ENCODE measurements at regions not wholly inside any gene's neighbourhood (a gene's known extent, or its start where the extent isn't known, plus 50 kb on each side); places are given as distances from the start of the nearest gene placed in this dataset.

DNA sequence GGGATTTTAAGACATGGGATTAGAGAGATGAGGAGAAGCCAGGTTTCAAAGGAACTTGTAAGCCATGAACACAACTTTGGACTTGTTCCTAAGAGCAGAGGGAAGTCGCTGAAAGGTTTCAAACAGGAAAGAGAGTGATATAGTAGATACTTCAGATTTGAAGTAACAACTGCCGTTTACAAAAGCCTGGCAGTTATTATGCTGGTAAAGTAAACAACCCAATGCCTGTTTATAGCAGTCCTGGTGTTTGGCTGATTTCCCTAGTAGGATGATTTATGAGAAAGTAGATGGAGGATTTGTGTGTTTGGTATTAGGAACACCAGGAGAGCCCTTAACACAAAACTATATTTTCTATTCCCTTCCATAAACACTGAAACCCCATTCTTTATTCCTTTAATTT is 285.7 kb downstream of the RMST start:
- no peaks in the 10 kb centered on the region for H3K9me3 ChIP-seq (ENCODE audit: control insufficient read depth, low read length, poor library complexity, severe bottlenecking)
- H3K27me3 Mint-ChIP-seq, result no peaks in the 10 kb centered on the region
- no peaks in the 10 kb centered on the region for H3K4me1 Mint-ChIP-seq
- H3K4me3 Mint-ChIP-seq, result no peak overlapping the region
- no peaks in the 10 kb centered on the region for H3K36me3 Mint-ChIP-seq (ENCODE audit: low read depth)
- no peak overlapping the region for H3K27ac Mint-ChIP-seq
- DNase-seq (no peak), ATAC-seq (no peak)

DNA sequence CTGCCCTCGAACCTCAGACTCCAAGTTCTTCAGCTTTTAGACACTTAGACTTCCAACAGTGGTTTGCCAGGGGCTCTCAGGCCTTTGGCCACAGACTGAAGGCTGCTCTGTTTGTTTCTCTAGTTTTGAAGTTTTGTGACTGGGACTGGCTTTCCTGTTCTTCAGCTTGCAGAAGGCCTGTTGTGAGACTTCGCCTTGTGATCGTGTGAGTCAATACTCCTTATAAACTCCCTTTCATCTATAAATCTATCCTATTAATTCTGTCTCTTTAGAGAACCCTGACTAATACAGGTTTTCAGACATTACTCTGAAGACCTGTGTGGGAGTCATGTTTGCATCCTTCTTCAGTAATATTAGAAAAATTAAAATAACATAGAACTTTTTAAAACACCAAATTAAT is 289.1 kb downstream of the RMST start:
- Mint-ChIP-seq H3K27me3 (no peaks in the 10 kb centered on the region), H3K4me3 (no peak overlapping the region), H3K4me1 (no peaks in the 10 kb centered on the region)

GRCh38 chr12:97752129-97752528 is 289.5 kb downstream of the RMST start:
- no peaks in the 10 kb centered on the region for H3K36me3 Mint-ChIP-seq (ENCODE audit: low read depth)
- ATAC-seq, result no peak
- no peak overlapping the region for H3K4me3 Mint-ChIP-seq
- H3K27me3 Mint-ChIP-seq, result no peaks in the 10 kb centered on the region
- no peaks in the 10 kb centered on the region for H3K4me1 Mint-ChIP-seq
- no peak overlapping the region for H3K27ac Mint-ChIP-seq
- H3K9me3 ChIP-seq (ENCODE audit: control insufficient read depth, low read length, poor library complexity, severe bottlenecking), result no peaks in the 10 kb centered on the region
- DNase-seq, result no peak

More for the DNA sequence above, 289.1 kb downstream of the RMST start:
- ATAC-seq (no peak), DNase-seq (no peak)
- H3K36me3 Mint-ChIP-seq (ENCODE audit: low read depth), result no peaks in the 10 kb centered on the region
- H3K27ac Mint-ChIP-seq, result no peak overlapping the region
- no peaks in the 10 kb centered on the region for H3K9me3 ChIP-seq (ENCODE audit: control insufficient read depth, low read length, poor library complexity, severe bottlenecking)

GRCh38 chr12:97753332-97753731 is 290.7 kb downstream of the RMST start:
- Mint-ChIP-seq H3K27me3 (no peaks in the 10 kb centered on the region), H3K4me1 (no peaks in the 10 kb centered on the region), H3K36me3 (ENCODE audit: low read depth) (no peaks in the 10 kb centered on the region), H3K27ac (no peak overlapping the region), H3K4me3 (no peak overlapping the region)
- DNase-seq, result no peak
- H3K9me3 ChIP-seq (ENCODE audit: control insufficient read depth, low read length, poor library complexity, severe bottlenecking), result no peaks in the 10 kb centered on the region
- no peak for ATAC-seq

DNA sequence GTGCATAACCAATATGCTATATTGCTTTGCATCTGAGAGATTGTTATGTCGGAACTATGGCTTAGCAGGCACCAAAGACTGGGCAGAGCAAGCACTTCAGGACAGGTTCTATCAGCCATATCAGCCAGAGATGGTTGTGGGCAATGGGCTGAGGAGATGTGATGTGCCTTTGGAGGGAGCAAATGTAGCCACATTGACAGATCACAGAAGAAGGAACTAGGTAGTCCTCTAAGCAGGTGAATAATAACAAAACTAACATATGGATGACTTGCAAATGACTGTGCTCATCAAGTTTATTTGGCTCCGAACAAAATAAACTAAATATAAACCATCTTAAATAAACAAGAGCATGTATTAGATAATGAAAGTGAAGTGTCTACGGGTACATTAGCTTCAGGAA is 291.7 kb downstream of the RMST start:
- DNase-seq, result no peak
- Mint-ChIP-seq H3K27ac (no peak overlapping the region), H3K36me3 (ENCODE audit: low read depth) (no peaks in the 10 kb centered on the region), H3K4me3 (no peak overlapping the region), H3K4me1 (no peaks in the 10 kb centered on the region), H3K27me3 (no peaks in the 10 kb centered on the region)
- no peaks in the 10 kb centered on the region for H3K9me3 ChIP-seq (ENCODE audit: control insufficient read depth, low read length, poor library complexity, severe bottlenecking)
- ATAC-seq, result no peak

- no peaks in the 10 kb centered on the region for H3K27me3 Mint-ChIP-seq
- no peak for ATAC-seq
- no peaks in the 10 kb centered on the region for H3K4me1 Mint-ChIP-seq
- no peak overlapping the region for H3K27ac Mint-ChIP-seq
- no peaks in the 10 kb centered on the region for H3K36me3 Mint-ChIP-seq (ENCODE audit: low read depth)
- H3K4me3 Mint-ChIP-seq, result no peak overlapping the region
- DNase-seq, result no peak
- H3K9me3 ChIP-seq (ENCODE audit: control insufficient read depth, low read length, poor library complexity, severe bottlenecking), result no peaks in the 10 kb centered on the region
Measured at GRCh38 chr12:97756066-97756666, 293.6 kb downstream of the RMST start.

DNA sequence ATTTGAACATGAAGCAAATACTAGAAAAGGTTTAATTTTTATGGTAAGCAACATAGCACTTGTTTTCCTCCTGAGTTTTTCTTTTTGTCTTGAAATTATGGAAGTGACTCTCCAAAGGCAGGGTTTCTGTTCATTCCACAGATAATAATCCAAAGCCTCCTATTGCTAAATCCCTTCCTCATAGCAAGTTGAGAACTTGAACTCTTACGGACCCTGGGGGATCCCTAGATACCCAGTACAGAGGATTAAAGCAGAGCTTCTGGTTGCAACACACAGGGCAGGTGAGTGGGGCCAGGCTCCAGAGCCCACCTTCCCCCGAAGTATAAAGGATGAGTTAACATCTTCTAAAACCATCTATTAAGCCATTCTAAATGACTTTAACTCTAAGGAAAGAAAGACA is 294.1 kb downstream of the RMST start:
- Mint-ChIP-seq H3K27me3 (no peaks in the 10 kb centered on the region), H3K4me3 (no peak overlapping the region), H3K36me3 (ENCODE audit: low read depth) (no peaks in the 10 kb centered on the region), H3K27ac (no peak overlapping the region), H3K4me1 (no peaks in the 10 kb centered on the region)
- no peaks in the 10 kb centered on the region for H3K9me3 ChIP-seq (ENCODE audit: control insufficient read depth, low read length, poor library complexity, severe bottlenecking)
- DNase-seq (no peak), ATAC-seq (no peak)

DNA sequence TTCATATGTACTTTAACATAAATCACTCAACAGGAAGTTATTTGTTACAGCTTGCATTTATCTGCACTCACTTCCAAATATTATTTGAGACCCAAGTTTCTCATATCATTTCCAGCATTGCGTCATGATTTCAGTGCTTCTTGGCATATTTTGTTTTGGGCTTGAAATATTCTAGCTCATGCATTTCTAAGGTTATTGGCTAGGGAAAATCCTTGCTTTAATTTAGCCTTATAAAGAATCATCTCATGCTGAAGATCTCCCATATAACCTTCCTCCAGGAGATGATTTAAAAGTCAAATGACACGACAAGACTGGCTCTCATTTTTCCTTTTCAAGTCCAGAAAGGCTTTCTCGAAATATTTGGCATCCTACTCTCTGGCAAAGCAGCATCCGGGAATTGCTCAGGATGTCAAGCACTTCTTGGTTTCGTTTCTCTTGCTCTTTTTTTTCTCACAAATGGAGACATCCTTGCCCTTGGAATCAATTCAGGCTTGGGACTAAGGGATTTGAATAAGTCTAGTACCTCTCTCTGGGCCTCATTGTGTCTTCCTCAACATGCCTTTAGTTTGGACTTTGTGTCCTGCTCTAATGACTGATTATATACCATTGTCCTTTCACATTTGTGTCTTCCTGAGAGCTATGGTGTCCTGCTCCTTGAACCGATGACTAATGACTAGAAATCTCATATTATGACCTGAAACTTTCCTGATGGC is 295.0 kb downstream of the RMST start:
- no peak overlapping the region for H3K4me3 Mint-ChIP-seq
- H3K27me3 Mint-ChIP-seq, result no peaks in the 10 kb centered on the region
- H3K27ac Mint-ChIP-seq, result no peak overlapping the region
- no peaks in the 10 kb centered on the region for H3K9me3 ChIP-seq (ENCODE audit: control insufficient read depth, low read length, poor library complexity, severe bottlenecking)
- no peak for DNase-seq
- no peaks in the 10 kb centered on the region for H3K4me1 Mint-ChIP-seq
- no peak for ATAC-seq
- H3K36me3 Mint-ChIP-seq (ENCODE audit: low read depth), result no peaks in the 10 kb centered on the region

- Mint-ChIP-seq H3K27ac (no peak overlapping the region), H3K4me1 (no peaks in the 10 kb centered on the region), H3K27me3 (no peaks in the 10 kb centered on the region), H3K36me3 (ENCODE audit: low read depth) (no peaks in the 10 kb centered on the region), H3K4me3 (no peak overlapping the region)
- no peak for DNase-seq
- ATAC-seq, result no peak
- H3K9me3 ChIP-seq (ENCODE audit: control insufficient read depth, low read length, poor library complexity, severe bottlenecking), result no peaks in the 10 kb centered on the region
Measured at GRCh38 chr12:97758194-97758501, 295.5 kb downstream of the RMST start.

DNA sequence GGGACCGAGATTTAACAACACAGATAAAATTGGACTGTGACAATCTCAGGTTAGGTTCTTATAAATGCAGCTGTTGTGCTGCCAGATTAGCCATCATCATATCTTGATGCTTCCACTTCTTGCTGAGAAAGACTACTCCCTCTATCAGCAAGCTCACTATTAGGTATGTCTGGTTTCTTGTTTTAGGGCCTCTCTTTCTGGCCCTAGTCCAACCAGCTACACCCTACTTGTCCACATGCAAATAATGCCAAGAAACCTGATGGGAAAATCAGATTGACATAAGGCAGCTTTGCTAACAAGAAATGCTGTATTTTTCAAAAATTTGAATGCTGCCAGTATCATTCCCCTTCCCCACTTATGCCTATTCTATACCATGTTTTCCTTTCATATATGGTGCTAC is 296.0 kb downstream of the RMST start:
- Mint-ChIP-seq H3K27me3 (no peaks in the 10 kb centered on the region), H3K27ac (no peak overlapping the region), H3K36me3 (ENCODE audit: low read depth) (no peaks in the 10 kb centered on the region), H3K4me3 (no peak overlapping the region), H3K4me1 (no peaks in the 10 kb centered on the region)
- no peak for DNase-seq
- H3K9me3 ChIP-seq (ENCODE audit: control insufficient read depth, low read length, poor library complexity, severe bottlenecking), result no peaks in the 10 kb centered on the region
- no peak for ATAC-seq

DNA sequence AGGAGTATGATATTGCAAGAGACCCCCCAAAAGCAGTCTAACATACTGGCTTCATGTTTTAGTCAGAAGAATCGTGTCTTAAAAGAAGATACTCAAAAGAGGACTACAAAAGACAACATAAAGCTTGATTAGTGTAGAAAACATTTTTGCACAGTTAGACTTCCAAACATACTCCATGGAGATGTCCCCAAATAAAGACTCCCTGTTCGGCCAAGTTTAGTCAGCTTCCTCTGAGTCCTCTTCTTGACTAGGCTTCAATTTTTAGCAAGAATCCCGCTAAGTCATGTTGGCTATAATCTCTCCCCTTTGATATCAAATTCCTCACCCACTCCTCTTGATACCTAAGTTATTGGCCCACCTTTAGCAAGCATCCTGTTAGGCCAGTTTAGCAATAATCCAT is 298.0 kb downstream of the RMST start:
- no peaks in the 10 kb centered on the region for H3K9me3 ChIP-seq (ENCODE audit: control insufficient read depth, low read length, poor library complexity, severe bottlenecking)
- H3K27me3 Mint-ChIP-seq, result no peaks in the 10 kb centered on the region
- DNase-seq, result no peak
- no peak overlapping the region for H3K4me3 Mint-ChIP-seq
- H3K36me3 Mint-ChIP-seq (ENCODE audit: low read depth), result no peaks in the 10 kb centered on the region
- ATAC-seq, result no peak
- no peaks in the 10 kb centered on the region for H3K4me1 Mint-ChIP-seq
- no peak overlapping the region for H3K27ac Mint-ChIP-seq

DNA sequence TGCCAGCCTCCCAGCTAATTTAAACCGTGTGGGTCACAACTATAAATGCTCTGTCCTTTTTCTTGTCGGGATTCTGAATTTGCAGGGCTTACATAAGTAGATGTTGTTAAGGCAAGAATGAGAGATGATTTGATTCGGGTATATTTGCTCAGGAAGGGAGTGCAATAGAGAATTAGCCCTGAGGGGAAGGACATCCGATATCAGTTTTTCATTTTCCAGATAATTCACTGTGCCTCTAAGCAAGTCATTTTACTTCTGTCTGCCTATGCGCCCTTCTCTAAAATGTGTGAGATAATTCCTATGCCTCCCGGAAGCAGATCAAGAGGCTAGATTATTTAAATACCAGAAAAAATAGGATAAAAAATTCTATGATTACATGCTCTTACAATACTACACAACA is 300.5 kb downstream of the RMST start:
- ATAC-seq (no peak), DNase-seq (no peak)
- no peaks in the 10 kb centered on the region for H3K9me3 ChIP-seq (ENCODE audit: control insufficient read depth, low read length, poor library complexity, severe bottlenecking)
- Mint-ChIP-seq H3K4me1 (no peaks in the 10 kb centered on the region), H3K36me3 (ENCODE audit: low read depth) (no peaks in the 10 kb centered on the region), H3K27me3 (no peaks in the 10 kb centered on the region), H3K27ac (no peak overlapping the region), H3K4me3 (no peak overlapping the region)

GRCh38 chr12:97764700-97765099 is 302.1 kb downstream of the RMST start:
- H3K4me1 Mint-ChIP-seq, result no peaks in the 10 kb centered on the region
- H3K9me3 ChIP-seq (ENCODE audit: control insufficient read depth, low read length, poor library complexity, severe bottlenecking), result no peaks in the 10 kb centered on the region
- ATAC-seq (no peak), DNase-seq (no peak)
- no peaks in the 10 kb centered on the region for H3K36me3 Mint-ChIP-seq (ENCODE audit: low read depth)
- no peak overlapping the region for H3K4me3 Mint-ChIP-seq
- H3K27me3 Mint-ChIP-seq, result no peaks in the 10 kb centered on the region
- no peak overlapping the region for H3K27ac Mint-ChIP-seq

DNA sequence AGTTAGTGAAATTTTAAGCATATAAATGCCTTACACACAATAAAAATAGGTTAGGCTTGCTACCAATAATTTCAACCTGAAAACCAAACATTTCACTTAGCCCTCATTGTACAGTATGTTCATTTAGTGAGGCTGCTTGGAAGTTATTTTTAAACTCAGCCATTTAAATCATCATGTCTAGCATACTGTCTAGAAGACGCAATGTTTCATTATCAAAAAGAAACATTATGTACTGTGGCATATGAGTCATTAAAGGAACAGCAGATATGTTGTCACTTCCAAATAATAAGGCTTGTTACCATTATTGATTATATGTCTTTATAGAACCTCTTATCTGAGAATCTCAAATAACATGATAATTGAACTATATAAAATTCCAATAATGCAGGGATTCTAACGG is 304.7 kb downstream of the RMST start:
- Mint-ChIP-seq H3K36me3 (ENCODE audit: low read depth) (no peaks in the 10 kb centered on the region), H3K27ac (no peak overlapping the region), H3K27me3 (no peaks in the 10 kb centered on the region), H3K4me3 (no peak overlapping the region), H3K4me1 (no peaks in the 10 kb centered on the region)
- H3K9me3 ChIP-seq (ENCODE audit: control insufficient read depth, low read length, poor library complexity, severe bottlenecking), result no peaks in the 10 kb centered on the region
- DNase-seq (no peak), ATAC-seq (no peak)

All from T-helper 17 cell (primary cell).